Esophagus squamous epithelium (tissue), 5 donors: ENCODE measurements at regions not wholly inside any gene's neighbourhood (a gene's known extent, or its start where the extent isn't known, plus 50 kb on each side); places are given as distances from the start of the nearest gene placed in this dataset.

ENCODE experiments used
- DNase-seq: peaks from one replicate; lab custom pipeline; 2025; lab: John Stamatoyannopoulos, UW
- H3K27ac ChIP-seq, 4 donors: fragments of 200-600 bp; sonication (generic); one replicate each; pipeline ENCODE4 v1.5.1; 2016 to 2019; ENCODE audit warnings: mild to moderate bottlenecking in 1 of 4
- H3K27me3 ChIP-seq, 4 donors: fragments of 200-600 bp; sonication (generic); 1 replicate in 3 of 4; 2 replicates in 1 of 4; pipeline versions ENCODE4 v1.5.1 to v1.6.0; 2017 to 2021; ENCODE audit warnings: antibody characterized with exemption in 1 of 4
- H3K36me3 ChIP-seq, 3 donors: fragments of 200-600 bp; sonication (generic); one replicate each; pipeline ENCODE4 v1.5.1; 2016 to 2019
- H3K4me1 ChIP-seq, 3 donors: fragments of 200-600 bp; sonication (generic); one replicate each; pipeline ENCODE4 v1.5.1; 2017 to 2019
- H3K4me3 ChIP-seq, 4 donors: fragments of 200-600 bp; sonication (generic); 1 replicate in 3 of 4; 2 replicates in 1 of 4; pipeline ENCODE4 v1.5.1; 2016 to 2019; ENCODE audit warnings: mild to moderate bottlenecking in 2 of 4, moderate library complexity in 1 of 4
- H3K9me3 ChIP-seq, 3 donors: fragments of 200-600 bp; sonication (generic); one replicate each; pipeline ENCODE4 v1.5.1; 2016 to 2019
- POLR2A ChIP-seq, 4 donors: fragments of 450-650 bp; IDR thresholded peaks; one replicate each; pipeline ENCODE4 v1.6.1; 2017; ENCODE audit warnings: antibody characterized with exemption in 4 of 4, mild to moderate bottlenecking in 4 of 4, moderate library complexity in 3 of 4
- WGBS, 2 donors: methylation state at CpG; one replicate each; pipeline ENCODE4 v1.1.5; 2018; 5-methylcytosine and 5-hydroxymethylcytosine counted together
- intact Hi-C: fragments of 100-400 bp; cut with DNase I; formaldehyde crosslinking; loops from one replicate; pipeline ENCODE4 v1.15.0; 2022
- TF ChIP-seq, protein P1 (sequence below), 6 experiments: fragments of 450-650 bp in 4 of 6; fragments of 200-600 bp in 2 of 6; sonication (generic) in 2 of 6; IDR thresholded peaks; one replicate each; pipeline ENCODE4 v1.5.1; 2016 to 2019; ENCODE audit warnings: antibody characterized with exemption in 6 of 6, mild to moderate bottlenecking in 4 of 6, moderate library complexity in 4 of 6
- donor health status: DM: yes; HTN: yes; CAD: no.

DNA sequence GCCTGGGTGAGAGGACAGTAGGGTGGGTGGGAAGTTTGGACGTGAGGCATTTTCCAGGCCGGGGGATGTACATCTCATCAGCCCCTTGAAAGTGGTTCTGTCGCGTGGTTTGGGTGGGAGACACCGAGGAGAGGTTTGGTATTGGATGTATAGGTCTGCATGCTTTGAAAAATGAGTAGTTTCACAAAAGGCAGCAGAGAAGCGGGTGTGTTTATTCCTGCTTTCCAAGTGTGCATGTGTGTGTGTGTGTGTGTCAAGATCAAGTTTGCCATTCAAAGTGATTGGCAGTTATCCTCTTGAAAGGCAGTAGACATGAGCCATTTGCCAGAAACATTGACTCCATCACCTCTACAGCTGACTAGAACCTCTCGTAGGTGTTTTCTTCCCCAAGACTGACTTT, 423.1 kb upstream of the POU3F3 start:
- DNase-seq, result no peak
- no peak overlapping the region for H3K4me3 ChIP-seq
- H3K9me3 ChIP-seq, result no peaks in the 10 kb centered on the region
- H3K27me3 ChIP-seq, result peaks cover 0 to 9% (median 0%) of the 10 kb centered on the region in 4 donors
- H3K36me3 ChIP-seq, result no peaks in the 10 kb centered on the region
- no peak for TF ChIP-seq POLR2A (IDR thresholded peaks at IDR 0.05)
- TF ChIP-seq, protein P1, sequence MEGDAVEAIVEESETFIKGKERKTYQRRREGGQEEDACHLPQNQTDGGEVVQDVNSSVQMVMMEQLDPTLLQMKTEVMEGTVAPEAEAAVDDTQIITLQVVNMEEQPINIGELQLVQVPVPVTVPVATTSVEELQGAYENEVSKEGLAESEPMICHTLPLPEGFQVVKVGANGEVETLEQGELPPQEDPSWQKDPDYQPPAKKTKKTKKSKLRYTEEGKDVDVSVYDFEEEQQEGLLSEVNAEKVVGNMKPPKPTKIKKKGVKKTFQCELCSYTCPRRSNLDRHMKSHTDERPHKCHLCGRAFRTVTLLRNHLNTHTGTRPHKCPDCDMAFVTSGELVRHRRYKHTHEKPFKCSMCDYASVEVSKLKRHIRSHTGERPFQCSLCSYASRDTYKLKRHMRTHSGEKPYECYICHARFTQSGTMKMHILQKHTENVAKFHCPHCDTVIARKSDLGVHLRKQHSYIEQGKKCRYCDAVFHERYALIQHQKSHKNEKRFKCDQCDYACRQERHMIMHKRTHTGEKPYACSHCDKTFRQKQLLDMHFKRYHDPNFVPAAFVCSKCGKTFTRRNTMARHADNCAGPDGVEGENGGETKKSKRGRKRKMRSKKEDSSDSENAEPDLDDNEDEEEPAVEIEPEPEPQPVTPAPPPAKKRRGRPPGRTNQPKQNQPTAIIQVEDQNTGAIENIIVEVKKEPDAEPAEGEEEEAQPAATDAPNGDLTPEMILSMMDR (IDR thresholded peaks at IDR 0.05), result no peak
- intact Hi-C loops, result no loop called here
- 77 to 89% methylated on average over 7 of the region's 7 CpGs for WGBS, 2 donors
- H3K4me1 ChIP-seq, result no peaks in the 10 kb centered on the region
- no peak overlapping the region for H3K27ac ChIP-seq

DNA sequence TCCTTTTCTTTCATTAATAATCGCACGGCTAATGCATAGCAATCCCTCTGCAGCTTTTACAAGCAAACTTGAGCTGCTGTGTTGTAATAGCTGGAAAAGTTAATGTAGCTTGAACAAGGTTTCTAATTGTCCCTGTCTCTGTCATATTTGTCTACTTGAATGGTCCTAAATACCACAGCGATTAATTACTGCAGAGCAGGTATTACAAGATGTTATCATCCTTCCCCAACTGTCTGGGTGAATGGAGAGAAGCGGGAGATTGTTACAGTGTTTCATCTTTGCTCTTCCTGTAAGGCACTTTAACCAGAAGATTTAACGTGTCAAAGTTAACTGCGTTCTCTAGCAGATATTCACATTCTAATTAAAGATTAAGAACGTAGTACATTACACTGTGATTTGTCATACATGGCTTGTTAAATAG, 422.2 kb upstream of the POU3F3 start:
- intact Hi-C loops, result no loop called here
- Histone ChIP-seq H3K27me3 (peaks cover 0 to 11% (median 0%) of the 10 kb centered on the region in 4 donors), H3K36me3 (no peaks in the 10 kb centered on the region), H3K4me3 (no peak overlapping the region), H3K9me3 (no peaks in the 10 kb centered on the region), H3K27ac (no peak overlapping the region), H3K4me1 (no peaks in the 10 kb centered on the region)
- WGBS, 2 donors, result 38 to 45% methylated on average over 7 of the region's 7 CpGs
- no peak for DNase-seq
- no peak for TF ChIP-seq POLR2A (IDR thresholded peaks at IDR 0.05)
- TF ChIP-seq, protein P1 (IDR thresholded peaks at IDR 0.05), result no peak

DNA sequence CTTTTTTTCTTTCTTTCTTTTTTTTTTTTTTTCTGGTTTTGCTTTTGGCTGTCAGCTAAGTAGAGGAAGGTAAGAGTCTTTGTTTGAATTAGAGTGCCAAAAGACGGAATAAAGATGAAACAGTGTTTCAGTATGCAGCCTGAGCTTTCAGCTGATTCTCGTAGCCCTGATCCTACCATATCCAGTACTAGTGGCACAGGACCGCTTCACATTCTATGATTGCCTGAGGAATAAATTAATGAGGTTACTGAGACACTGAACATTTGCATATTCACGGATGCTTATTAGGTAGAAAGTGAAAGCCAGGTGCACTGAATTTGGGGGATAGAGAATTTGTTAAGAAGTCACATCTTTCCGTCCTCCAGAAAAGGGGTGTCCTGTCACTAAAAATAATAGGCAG, 421.5 kb upstream of the POU3F3 start:
- no peaks in the 10 kb centered on the region for H3K9me3 ChIP-seq
- H3K27me3 ChIP-seq, result peaks cover 0 to 11% (median 0%) of the 10 kb centered on the region in 4 donors
- WGBS, 2 donors, result 57 to 64% methylated on average over 5 of the region's 5 CpGs
- H3K4me1 ChIP-seq, result no peaks in the 10 kb centered on the region
- H3K27ac ChIP-seq, result no peak overlapping the region
- DNase-seq, result no peak
- no peak overlapping the region for H3K4me3 ChIP-seq
- TF ChIP-seq POLR2A (IDR thresholded peaks at IDR 0.05), result no peak
- TF ChIP-seq, protein P1 (IDR thresholded peaks at IDR 0.05), result no peak
- intact Hi-C loops, result no loop called here
- H3K36me3 ChIP-seq, result no peaks in the 10 kb centered on the region

DNA sequence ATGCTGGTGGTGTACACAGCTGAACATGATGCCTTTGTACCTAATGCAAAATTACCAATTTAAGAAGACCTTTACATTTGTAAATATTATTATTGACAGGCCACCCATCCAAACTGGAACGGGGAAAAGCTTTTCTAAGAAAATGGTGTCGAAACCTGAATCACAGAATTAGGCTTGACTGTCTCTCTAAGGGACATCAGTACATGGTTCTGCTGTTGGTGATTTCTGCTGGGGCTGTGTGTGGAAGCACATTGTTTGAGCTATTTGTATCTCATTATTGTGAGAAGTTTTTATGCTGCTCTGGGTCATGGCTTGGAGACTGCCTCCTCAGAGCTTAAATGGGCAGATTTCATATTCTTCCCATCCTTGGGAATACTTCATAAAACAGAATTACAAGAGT, 420.9 kb upstream of the POU3F3 start:
- WGBS, 2 donors, result 92 to 96% methylated on average over 2 of the region's 2 CpGs
- Histone ChIP-seq H3K9me3 (no peaks in the 10 kb centered on the region), H3K27me3 (peaks cover 0 to 11% (median 0%) of the 10 kb centered on the region in 4 donors), H3K4me3 (no peak overlapping the region), H3K27ac (no peak overlapping the region), H3K36me3 (no peaks in the 10 kb centered on the region), H3K4me1 (no peaks in the 10 kb centered on the region)
- TF ChIP-seq POLR2A (IDR thresholded peaks at IDR 0.05), result no peak
- TF ChIP-seq, protein P1 (IDR thresholded peaks at IDR 0.05), result no peak
- intact Hi-C loops, result no loop called here
- DNase-seq, result no peak

DNA sequence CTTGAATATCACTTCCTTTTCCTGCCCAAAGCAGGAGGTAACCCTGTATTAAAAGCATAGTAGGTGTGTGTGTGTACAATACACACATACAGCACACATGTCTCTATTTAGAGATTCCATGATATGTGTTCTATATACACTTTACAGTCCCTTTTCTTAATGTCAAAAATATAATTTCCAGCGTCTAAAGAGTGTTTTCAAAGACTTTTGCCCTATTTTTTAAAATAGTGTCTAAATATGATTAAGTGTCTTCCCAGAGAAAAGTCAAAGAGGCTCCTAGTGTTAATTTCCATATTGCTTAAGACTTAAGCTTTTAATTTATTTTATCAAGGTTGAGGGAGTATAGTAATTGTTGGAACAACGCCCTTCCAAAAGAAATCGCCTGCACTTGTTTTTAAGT, 420.3 kb upstream of the POU3F3 start:
- Histone ChIP-seq H3K4me1 (no peaks in the 10 kb centered on the region), H3K27ac (no peak overlapping the region), H3K27me3 (peaks cover 0 to 11% (median 0%) of the 10 kb centered on the region in 4 donors), H3K4me3 (no peak overlapping the region), H3K9me3 (no peaks in the 10 kb centered on the region), H3K36me3 (no peaks in the 10 kb centered on the region)
- DNase-seq, result no peak
- WGBS, 2 donors, result 75 to 82% methylated on average over 3 of the region's 3 CpGs
- intact Hi-C loops, result no loop called here
- TF ChIP-seq, protein P1 (IDR thresholded peaks at IDR 0.05), result no peak
- TF ChIP-seq POLR2A (IDR thresholded peaks at IDR 0.05), result no peak
